GM18867 (cell line): ENCODE measurements at regions not wholly inside any gene's neighbourhood (a gene's known extent, or its start where the extent isn't known, plus 50 kb on each side); places are given as distances from the start of the nearest gene placed in this dataset.
"Not testable (repeated sequence)": the region's sequence is repeated elsewhere in the genome, so short reads cannot be mapped to it uniquely, and the experiment has no call there.

Source experiments
- ATAC-seq: cut with Tn5 transposase; IDR thresholded peaks from one replicate; pipeline ENCODE4 v1.9.1; 2021; ENCODE audit warnings: mild to moderate bottlenecking, moderate library complexity; ENCODE audit not compliant: unreplicated experiment

DNA sequence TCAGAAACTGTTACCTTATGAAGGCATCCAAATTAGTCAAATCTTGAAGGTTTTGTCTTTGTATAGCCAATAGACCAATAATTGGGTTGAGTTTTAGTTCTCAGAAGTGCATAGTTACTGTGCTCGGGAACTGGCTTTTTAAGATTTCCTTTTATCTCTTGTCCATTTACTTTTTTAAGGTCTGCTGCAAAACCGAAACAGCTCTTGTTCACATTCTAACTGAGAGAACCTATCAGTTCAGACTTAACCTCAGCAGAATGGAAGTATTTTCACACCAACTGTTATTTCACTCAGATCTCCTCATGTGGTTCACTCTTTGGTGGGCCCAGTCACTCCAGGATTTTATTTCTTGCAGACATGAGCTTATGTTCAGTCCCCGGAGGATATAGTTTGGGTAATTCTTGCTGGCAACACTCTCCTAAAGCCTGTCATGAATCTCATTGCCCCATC is 55.5 kb downstream of the TPBG start:
- ATAC-seq: peak; percentile 82

DNA sequence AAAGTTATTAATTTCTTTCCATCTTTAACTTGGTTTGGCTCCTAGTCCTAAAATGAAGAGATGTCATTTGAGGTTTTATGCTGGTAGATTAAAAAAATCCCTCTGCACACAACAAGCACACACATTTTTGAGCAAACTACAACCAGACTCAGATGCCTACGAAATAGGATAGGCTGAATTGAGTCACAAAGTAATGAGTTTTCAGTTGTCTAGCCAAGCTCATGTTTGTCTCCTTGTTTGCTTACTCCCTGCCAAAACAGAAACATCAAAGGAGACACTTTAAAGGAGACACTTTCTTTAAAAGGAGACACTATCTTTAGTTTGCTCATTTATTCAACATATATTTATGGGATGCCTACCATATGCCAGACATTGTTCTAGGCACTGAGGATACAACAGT is 56.2 kb downstream of the TPBG start:
- ATAC-seq: peak; percentile 37

DNA sequence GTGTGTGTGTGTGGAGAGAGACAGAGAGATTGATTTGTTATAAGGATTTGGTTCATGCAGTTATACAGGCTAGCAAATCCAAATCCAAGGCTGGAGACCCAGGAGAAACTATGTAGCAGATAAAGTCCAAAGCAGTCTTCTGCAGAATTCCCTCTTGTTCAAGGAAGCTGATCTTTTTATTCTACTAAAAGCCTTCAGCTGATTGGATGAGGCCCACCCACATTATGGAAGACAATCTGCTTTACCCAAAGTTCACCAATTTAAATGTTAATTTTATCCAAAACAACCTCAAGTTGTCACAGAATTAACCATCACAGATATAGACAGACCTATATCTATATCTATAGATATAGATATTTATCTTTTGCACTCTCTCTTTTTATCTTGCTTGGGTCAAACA is 67.0 kb downstream of the TPBG start:
- ATAC-seq: no peak

DNA sequence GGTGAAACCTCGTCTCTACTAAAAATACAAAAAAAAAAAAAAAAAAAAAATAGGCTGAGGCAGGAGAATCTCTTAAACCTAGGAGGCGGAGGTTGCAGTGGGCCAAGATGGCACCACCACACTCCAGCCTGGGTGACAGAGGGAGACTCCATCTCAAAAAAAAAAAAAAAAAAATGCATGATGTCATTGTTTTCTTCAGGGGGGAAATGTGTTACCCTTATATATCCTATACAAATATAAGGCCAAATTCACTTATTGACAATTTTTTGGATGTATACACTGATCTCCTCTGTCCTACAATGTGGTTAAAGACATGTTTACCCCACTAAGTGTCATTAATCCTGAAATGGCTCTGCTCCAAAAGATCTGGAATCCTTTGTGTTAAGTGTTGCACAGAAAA is 73.1 kb downstream of the TPBG start:
- no peak for ATAC-seq

DNA sequence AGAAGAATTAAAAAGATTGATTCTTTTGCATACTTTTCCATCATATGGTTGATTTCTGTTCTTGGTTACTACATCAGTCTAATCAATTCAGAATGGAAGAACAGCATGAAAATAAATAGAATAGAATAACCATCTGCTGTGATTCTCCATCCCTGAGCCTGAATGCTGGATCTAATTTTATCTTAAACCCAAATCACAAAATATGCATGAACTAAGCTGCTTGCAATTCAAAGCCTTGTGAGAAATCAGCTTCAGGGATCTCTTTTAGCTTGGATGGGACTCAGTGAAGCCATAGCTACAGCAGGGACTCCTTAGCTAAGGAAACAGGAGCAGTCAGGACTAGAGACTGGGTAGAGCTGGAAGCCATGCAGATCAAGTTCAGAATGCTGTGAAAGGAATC is 74.1 kb downstream of the TPBG start:
- no peak for ATAC-seq

DNA sequence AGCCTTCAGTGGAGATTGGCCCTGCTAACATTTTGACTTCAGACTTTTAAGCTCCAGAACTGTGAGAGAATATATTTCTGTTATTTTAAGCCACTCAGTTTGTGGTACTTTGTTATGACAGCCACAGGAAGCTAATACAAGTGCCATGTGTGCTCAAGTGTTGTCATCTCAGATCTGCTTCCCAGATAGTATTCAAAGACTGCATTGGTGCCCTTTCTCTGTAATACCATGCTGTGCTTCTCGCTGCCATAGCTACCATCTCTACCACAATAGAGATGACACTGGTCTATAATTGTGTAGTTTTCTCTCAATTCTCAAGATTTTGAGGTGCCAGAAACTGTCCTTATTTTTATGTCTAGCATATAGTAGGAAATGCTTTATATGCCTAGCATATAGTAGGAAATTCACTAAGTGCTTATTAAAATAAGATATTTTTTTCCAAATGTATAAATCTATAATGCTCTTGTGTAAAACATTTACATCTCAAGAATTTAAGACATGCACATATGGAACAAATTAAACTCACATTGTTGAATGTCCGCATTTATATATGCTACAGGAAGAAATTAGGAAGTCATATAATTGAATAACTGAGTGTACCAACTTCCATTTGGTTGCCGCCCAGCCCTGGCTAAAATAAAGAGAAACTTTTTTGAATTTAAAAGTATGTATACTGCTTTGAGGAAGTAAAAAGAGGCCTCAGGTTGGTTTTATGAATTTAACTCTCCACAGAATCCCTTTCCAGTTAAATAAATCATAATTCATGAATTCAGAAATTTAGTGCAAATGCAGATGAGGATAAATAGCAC is 77.6 kb downstream of the TPBG start:
- no peak for ATAC-seq

DNA sequence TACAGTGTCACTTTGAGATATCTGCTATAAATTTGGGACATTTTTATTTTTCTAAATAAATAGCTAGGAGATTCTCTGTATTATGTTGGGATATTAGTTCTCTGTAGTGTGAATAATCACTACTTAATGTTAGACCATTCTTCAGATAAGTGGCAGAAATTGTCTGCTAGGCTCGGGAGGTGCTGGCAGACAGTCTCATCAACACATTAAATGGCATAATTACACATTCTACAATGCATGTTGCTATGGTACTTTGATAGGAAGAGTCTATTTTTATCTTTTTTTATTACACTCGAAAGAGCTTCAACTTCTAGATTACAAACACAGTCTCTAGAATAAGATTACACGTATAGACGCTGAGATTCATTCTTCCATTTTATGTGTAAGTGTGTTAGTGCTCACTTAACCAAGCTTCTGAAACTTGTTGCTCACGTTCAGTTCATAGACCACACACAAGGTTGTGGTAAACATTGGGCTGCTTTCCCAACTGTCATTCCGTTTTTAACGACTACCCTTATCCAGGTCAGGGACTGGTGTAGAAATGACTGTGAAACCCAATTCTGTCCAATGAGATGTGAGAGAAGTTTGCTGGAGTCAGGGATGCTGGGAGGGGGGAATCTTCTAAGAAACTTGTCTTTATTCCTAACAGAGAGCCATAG is 78.6 kb downstream of the TPBG start:
- no peak for ATAC-seq

DNA sequence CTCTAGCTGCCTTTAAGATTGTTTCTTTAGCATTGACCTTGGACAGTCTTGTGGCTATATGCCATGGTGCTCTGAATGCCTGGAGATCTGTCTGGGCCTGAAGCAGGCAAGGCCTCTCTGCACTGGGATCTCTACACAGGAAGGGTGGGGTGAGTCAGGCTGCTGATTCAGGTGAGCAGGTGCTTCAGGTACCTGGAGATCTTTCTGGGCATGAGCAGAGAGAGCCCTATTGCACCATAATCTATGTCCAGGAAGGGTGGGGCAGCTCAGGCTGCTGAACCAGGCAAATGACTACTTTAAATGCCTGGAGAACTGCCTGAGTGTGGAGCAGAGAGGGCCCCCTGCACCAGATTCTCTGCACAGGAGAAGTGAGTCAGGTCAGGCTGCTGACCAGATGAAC is 94.5 kb downstream of the TPBG start:
- no peak for ATAC-seq

DNA sequence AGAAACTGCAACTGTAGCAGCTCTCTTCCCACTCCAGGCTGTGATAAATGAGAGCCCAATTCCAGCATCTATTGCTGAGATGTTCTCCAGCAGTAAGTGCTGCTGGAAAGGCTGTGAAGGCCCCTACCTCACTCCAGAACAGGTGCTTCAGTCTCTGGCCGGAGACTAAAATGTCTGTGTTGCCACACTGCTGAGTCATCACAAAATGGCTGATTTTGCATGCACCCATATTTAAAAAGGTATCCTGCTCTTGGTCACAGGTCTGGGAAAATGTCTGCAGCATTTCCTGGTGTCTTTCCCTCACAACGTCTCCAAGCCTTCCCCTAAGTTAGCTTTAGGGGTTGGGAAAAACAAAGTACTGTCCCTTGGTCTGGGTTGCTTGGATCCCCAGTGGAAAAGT is 95.1 kb downstream of the TPBG start:
- no peak for ATAC-seq

DNA sequence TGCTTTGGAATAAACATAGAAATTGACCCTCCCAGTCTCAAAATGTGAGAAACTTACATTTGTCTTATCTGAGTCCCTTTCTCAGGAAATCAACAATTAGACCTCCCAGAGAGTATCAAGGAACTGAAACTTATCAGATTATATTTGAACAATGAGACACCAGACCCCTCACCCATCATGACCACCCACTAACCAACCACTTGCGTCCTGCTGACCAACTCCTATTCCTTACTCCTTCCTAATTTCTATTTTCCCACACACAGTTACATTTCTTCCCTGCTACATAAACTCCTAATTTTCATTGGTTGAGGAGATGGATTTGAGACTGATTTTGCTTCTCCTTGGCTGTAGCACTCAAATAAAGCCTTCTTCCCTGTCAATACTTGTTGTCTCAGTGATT is 97.9 kb downstream of the TPBG start:
- no peak for ATAC-seq

DNA sequence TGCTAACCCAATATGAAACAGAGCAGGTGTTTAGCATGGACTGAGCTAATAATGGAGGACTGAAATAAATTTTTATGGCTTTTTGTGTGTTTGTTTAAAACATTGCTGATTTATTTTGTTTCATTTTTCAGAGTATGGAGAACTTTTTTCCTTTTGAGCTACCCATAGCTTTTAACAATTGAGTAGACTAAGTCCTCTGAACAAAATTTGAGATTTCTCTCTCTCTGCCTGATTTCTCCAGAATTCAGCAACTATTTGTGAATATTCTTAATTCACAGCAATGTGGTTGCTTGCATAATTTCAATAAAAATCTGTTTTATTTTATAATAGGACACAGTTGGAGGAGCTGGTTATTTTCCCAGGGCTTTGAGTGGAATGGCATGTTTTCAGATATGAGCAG is 103.7 kb downstream of the TPBG start:
- ATAC-seq: no peak

DNA sequence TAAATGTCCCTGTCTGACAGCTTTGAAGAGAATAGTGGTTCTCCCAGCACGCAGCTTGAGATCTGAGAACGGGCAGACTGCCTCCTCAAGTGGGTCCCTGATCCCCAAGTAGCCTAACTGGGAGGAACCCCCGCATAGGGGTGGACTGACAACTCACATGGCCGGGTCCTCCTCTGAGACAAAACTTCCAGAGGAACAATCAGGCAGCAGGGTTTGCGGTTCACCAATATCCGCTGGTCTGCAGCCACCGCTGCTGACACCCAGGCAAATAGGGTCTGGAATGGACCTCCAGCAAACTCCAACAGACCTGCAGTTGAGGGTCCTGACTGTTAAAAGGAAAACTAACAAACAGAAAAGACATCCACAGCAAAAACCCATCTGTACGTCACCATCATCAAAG is 106.5 kb downstream of the TPBG start:
- not testable (repeated sequence) for ATAC-seq

DNA sequence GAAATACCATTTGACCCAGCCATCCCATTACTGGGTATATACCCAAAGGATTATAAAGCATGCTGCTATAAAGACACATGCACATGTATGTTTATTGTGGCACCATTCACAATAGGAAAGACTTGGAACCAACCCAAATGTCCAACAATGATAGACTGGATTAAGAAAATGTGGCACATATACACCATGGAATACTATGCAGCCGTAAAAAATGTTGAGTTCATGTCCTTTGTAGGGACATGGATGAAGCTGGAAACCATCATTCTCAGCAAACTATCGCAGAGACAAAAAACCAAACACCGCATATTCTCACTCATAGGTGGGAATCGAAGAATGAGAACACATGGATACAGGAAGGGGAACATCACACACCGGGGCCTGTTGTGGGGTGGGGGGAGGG is 111.5 kb downstream of the TPBG start:
- ATAC-seq: not testable (repeated sequence)

DNA sequence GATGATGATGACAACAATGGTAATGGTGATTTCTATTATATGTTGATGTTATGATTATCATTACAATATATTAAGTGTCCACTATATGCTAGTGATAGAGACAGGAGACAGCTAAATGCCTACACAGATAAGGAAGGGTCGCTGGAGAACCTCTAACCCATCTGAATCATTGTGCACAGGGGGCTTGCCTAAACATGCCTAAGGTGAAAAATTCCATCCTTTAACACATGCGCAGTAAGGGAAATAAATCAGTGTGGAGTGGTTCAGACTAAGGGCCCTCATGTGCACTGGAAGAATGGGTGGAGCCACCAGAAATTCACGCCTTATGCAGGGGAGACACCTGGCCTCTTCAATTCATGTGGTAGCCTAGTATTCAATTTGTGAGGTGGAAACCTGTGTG is 120.4 kb downstream of the TPBG start:
- ATAC-seq: no peak

DNA sequence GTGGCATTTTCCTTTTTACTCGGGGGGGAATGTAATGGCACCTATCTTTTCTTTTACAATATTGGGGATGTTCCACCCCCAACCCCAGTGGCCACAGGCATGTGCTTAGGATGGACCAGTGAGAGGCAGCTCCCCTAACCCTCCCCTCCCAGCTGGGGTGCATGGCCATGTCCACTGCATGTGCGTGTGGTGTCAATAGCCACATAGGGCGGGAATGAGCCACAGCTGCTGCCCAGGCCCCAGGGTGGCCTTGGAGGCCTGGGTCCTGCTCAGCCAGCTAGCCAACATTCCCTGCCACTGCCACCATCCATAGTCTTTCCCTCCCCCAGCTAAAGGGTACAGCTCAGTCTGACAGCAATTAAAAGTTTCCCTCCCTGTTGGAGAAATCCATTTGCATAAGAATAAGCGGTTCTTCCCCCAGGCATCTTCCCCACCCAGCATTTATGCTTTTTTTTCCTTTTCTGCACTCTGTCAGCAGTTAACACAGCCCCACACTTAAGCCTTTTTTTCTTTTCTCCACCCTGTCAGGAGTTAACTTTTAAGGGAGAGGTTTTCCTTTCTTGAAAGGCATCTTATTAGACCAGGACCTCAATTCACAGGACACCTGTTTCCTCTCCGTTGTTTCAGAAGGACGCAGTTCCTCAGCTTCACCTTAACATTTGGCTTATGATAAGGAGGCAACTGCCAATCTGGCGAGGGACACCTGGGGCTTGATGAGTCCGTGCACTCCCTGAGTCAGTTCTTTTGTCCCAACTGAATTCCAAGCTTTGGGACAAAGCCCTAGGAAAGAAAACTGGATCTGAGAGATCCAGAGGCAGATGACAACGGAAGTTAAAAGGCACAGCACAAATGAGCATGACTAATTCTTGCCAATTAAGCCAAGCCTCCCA is 121.4 kb downstream of the TPBG start:
- no peak for ATAC-seq

DNA sequence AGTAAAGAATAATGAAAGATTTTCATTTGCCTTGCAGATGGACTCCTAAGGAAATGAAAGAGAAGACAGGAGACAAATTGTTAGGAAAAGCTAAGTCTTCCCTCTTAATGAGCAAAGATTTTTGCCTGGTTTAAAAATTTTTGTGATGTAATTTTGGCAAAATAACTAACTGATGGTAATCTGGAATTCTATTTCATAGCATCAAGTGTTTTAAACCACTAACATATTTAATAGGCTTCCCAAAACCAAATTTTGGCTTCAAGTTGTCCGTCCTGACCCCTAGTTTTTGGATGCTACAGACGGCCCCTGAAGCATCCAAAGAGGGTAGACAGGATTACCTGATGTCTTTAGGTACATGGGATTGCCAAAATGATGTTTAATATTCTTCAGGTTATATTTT is 124.3 kb downstream of the TPBG start:
- no peak for ATAC-seq

DNA sequence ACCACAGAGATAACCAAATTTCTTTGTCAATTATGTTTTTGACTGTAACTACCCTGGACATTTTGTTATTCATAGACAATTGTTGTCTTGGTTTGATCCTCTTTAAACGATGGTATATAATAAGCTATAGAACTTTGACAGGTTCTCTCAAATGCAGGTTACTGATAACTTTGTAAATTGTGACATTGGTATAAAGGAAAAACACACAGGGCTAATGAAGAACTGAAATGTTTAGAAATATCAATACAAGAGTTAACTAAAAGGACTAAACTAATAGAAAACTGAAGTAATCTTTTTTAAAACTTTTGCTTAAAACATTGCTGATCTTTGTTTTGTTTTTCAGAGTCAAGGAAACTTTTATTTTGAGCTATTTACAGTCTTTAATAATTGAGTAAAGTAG is 124.8 kb downstream of the TPBG start:
- ATAC-seq: no peak

DNA sequence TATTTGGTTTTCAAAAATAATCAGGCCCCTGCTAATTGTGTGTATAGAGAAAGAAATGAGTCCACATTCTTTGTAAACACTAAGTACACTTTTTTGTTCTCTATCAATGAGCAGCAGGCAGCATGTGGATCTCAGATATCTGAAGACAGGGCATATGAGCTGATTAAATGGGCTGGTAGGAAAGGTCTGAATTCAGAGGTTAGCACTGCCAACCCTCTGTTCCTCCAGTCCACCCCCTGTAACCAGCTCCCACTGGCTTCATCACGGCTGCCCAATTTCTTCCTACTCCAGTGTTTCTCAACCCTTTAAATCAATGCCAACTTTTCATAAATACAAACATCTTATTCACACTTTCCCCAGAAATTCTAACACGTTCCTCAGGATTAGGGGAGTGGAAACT is 128.5 kb downstream of the TPBG start:
- ATAC-seq: no peak

DNA sequence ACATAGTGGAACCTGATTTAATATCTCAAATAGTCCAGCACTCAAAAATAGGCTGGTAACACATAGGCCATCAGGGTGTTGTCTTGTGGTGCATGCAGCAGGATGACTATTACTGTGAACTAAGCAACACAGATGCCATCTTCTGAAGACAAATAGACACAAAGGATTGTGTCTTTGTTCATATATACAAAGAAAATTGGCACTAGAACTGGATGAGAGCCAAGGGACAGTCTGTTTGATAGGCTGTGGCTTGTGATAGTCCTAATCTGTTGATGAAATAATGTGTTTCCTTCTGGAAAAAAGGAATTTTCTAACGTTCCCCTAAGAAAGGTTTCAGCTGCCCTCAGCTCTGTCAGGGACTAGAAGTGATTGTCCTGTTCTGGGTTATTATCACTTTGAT is 129.8 kb downstream of the TPBG start:
- no peak for ATAC-seq

DNA sequence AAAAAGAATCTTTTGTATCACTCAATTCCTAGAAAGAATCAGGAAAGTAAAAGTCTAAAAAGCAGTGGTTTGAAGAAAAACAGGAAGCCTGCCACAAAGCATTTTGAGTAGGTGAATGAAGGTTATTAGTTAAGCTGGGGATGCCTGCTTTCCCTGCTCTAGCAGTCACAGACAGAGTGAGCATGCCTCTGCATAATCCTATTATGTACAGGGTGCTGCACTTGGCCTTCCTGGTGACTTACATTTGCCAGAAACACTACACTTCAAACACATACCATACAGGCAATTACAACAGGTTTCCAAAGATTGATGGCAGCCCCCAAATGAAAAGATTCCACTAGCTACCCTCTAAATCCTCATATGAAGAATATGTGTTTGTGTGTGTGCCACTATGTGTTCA is 130.8 kb downstream of the TPBG start:
- no peak for ATAC-seq

DNA sequence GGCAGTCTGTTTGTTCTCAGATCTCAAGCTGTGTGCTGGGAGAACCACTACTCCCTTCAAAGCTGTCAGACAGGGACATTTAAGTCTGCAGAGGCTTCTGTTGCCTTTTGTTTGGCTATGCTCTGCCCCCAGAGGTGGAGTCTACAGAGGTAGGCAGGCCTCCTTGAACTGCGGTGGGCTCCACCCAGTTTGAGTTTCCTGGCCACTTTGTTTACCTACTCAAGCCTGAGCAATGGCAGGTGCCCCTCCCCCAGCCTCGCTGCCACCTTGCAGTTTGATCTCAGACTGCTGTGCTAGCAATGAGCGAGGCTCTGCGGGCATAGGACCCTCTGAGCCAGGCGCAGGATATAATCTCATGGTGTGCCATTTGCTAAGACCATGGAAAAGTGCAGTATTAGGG is 138.3 kb downstream of the TPBG start:
- ATAC-seq: not testable (repeated sequence)

DNA sequence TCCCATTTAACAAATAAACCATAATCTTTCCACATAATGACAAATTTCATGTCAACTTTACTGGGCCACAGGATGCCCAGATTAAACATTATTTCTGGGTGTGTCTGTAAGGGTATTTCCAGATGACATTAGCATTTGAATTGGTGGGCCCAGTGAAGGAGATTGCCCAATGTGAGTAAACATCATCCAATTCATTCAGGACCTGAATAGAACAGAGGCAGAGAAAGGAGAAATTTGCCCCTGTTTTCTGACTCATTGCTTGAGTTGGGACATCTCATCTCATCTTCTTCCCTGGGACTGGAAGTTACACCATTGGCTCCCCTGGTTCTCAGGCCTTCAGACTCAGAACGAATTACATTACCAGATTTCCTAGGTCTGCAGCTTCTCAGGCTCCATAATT is 142.9 kb downstream of the TPBG start:
- ATAC-seq: no peak
